Adipose tissue (tissue), 3 donors: ENCODE measurements at regions not wholly inside any gene's neighbourhood (a gene's known extent, or its start where the extent isn't known, plus 50 kb on each side); places are given as distances from the start of the nearest gene placed in this dataset.
"Not testable (repeated sequence)": the region's sequence is repeated elsewhere in the genome, so short reads cannot be mapped to it uniquely, and the experiment has no call there.

Source experiments
- H3K27ac ChIP-seq: one replicate; pipeline ENCODE4 v1.5.1; 2013; ENCODE audit warnings: low read depth, low read length
- WGBS, 3 donors: extraction: QIAGEN DNeasy Blood & Tissue Kit; methylation state at CpG; one replicate each; pipeline ENCODE4 v1.1.7; 2013; 5-methylcytosine and 5-hydroxymethylcytosine counted together
- donor health status: healthy with polysubstance abuse.
- donor health status: Bipolar disorder and iron deficiency.
- donor health status: healthy.

- WGBS, 3 donors: 54 to 61% (median 57%) methylated on average over 4 of the region's 4 CpGs
- H3K27ac ChIP-seq: no peak overlapping the region
Measured at GRCh38 chr2:106012001-106012590, 182.0 kb downstream of the UXS1 start.

GRCh38 chr2:106011380-106011779, 182.7 kb downstream of the UXS1 start:
- 70 to 90% (median 80%) methylated on average over 2 of the region's 2 CpGs for WGBS, 3 donors
- H3K27ac ChIP-seq: no peak overlapping the region

GRCh38 chr2:106010818-106011355, 183.2 kb downstream of the UXS1 start:
- no peak overlapping the region for H3K27ac ChIP-seq
- WGBS, 3 donors: 78 to 90% (median 83%) methylated on average over 6 of the region's 6 CpGs

- WGBS, 3 donors: 60 to 80% (median 75%) methylated on average over 1 of the region's 1 CpG
- no peak overlapping the region for H3K27ac ChIP-seq
Measured at GRCh38 chr2:106009096-106009495, 185.0 kb downstream of the UXS1 start.

- WGBS, 3 donors: 95 to 100% (median 100%) methylated on average over 1 of the region's 1 CpG
- no peak overlapping the region for H3K27ac ChIP-seq
Measured at GRCh38 chr2:106004851-106005250, 189.2 kb downstream of the UXS1 start.

GRCh38 chr2:105999211-105999989, 194.7 kb downstream of the UXS1 start:
- no peak overlapping the region for H3K27ac ChIP-seq
- WGBS, 3 donors: 59 to 82% (median 71%) methylated on average over 6 of the region's 6 CpGs

GRCh38 chr2:105997711-105998110, 196.4 kb downstream of the UXS1 start:
- 83 to 91% (median 87%) methylated on average over 2 of the region's 2 CpGs for WGBS, 3 donors
- H3K27ac ChIP-seq: no peak overlapping the region

- 68 to 77% (median 71%) methylated on average over 6 of the region's 6 CpGs for WGBS, 3 donors
- no peak overlapping the region for H3K27ac ChIP-seq
Measured at GRCh38 chr2:105990624-105991023, 203.5 kb downstream of the UXS1 start.

- H3K27ac ChIP-seq: not testable (repeated sequence)
- WGBS, 3 donors: 64 to 78% (median 70%) methylated on average over 2 of the region's 2 CpGs
Measured at GRCh38 chr2:105989803-105990202, 204.3 kb downstream of the UXS1 start.

GRCh38 chr2:105989070-105989469, 205.0 kb downstream of the UXS1 start:
- H3K27ac ChIP-seq: no peak overlapping the region

- WGBS, 3 donors: 88 to 93% (median 89%) methylated on average over 1 of the region's 1 CpG
- H3K27ac ChIP-seq: no peak overlapping the region
Measured at GRCh38 chr2:105977807-105978206, 216.3 kb downstream of the UXS1 start.

- H3K27ac ChIP-seq: no peak overlapping the region
- WGBS, 3 donors: 91 to 96% (median 91%) methylated on average over 5 of the region's 5 CpGs
Measured at GRCh38 chr2:105977212-105977611, 216.9 kb downstream of the UXS1 start.

- H3K27ac ChIP-seq: no peak overlapping the region
Measured at GRCh38 chr2:105974812-105975211, 219.3 kb downstream of the UXS1 start.

- H3K27ac ChIP-seq: no peak overlapping the region
- WGBS, 3 donors: 77 to 88% (median 81%) methylated on average over 6 of the region's 6 CpGs
Measured at GRCh38 chr2:105972927-105973326, 221.2 kb downstream of the UXS1 start.

- 63 to 82% (median 66%) methylated on average over 3 of the region's 3 CpGs for WGBS, 3 donors
- no peak overlapping the region for H3K27ac ChIP-seq
Measured at GRCh38 chr2:105972246-105972645, 221.9 kb downstream of the UXS1 start.

- WGBS, 3 donors: 78 to 83% (median 82%) methylated on average over 7 of the region's 7 CpGs
- no peak overlapping the region for H3K27ac ChIP-seq
Measured at GRCh38 chr2:105969552-105969951, 224.5 kb downstream of the UXS1 start.

GRCh38 chr2:105962221-105962620, 217.5 kb downstream of the NCK2 start:
- 83 to 89% (median 86%) methylated on average over 6 of the region's 6 CpGs for WGBS, 3 donors
- H3K27ac ChIP-seq: no peak overlapping the region

GRCh38 chr2:105961599-105962146, 217.0 kb downstream of the NCK2 start:
- no peak overlapping the region for H3K27ac ChIP-seq
- 86 to 95% (median 93%) methylated on average over 6 of the region's 6 CpGs for WGBS, 3 donors

- WGBS, 3 donors: 80 to 89% (median 88%) methylated on average over 4 of the region's 4 CpGs
- H3K27ac ChIP-seq: no peak overlapping the region
Measured at GRCh38 chr2:105959357-105959756, 214.6 kb downstream of the NCK2 start.

GRCh38 chr2:105954891-105955290, 210.2 kb downstream of the NCK2 start:
- 81 to 97% (median 92%) methylated on average over 3 of the region's 3 CpGs for WGBS, 3 donors
- no peak overlapping the region for H3K27ac ChIP-seq
